HepG2 (cell line): ENCODE measurements at regions not wholly inside any gene's neighbourhood (a gene's known extent, or its start where the extent isn't known, plus 50 kb on each side); places are given as distances from the start of the nearest gene placed in this dataset.

ENCODE experiments used
- ATAC-seq: fragments of 200-7000 bp; cut with Tn5 transposase; 3 replicates; pipeline ENCODE4 v1.9.1; 2020; ENCODE audit warnings: mild to moderate bottlenecking, moderate library complexity
- BruUV-seq: library from RNA; stranded (reverse); fragments of 400-500 nt; replicated peaks from 2 replicates; lab custom pipeline; 2021; lab: Mats Ljungman, UMichigan
- CTCF ChIA-PET: fragments of 300-600 bp; formaldehyde crosslinking; extraction: SDS; loops from one replicate; lab custom pipeline; 2021; ENCODE audit warnings: low total read pairs, inconsistent platforms, low intra/inter-chr PET ratio; lab: Yijun Ruan, JAX
- POLR2A ChIA-PET: fragments of 350-600 bp; sonication (Branson Sonifier 250); formaldehyde crosslinking; loops from one replicate; lab custom pipeline; 2020; ENCODE audit warnings: antibody characterized with exemption, inconsistent platforms; lab: Yijun Ruan, JAX
- DNase-seq: peaks from one replicate; pipeline ENCODE4 v3.0.0-alpha.2; 2015; ENCODE audit warnings: low spot score
- FAIRE-seq: peaks from 3 replicates; lab custom pipeline; 2011; peaks lifted over from hg19 to GRCh38; lab: Jason Lieb, UNC
- H2AFZ ChIP-seq: one replicate; pipeline ENCODE4 v1.6.1; 2011; ENCODE audit warnings: low read length, inconsistent platforms
- H3K27ac ChIP-seq: fragments of 300-600 bp; 3 replicates; pipeline ENCODE4 v1.8.0; 2011; ENCODE audit warnings: mixed run types, mild to moderate bottlenecking, mixed read lengths, low read length, inconsistent platforms; ENCODE audit not compliant: insufficient read depth; ENCODE audit errors: extremely low read length
- H3K27me3 ChIP-seq, 2 experiments: fragments of 200-600 bp in 1 of 2; 2 replicates in 1 of 2; 3 replicates in 1 of 2; pipeline versions ENCODE4 v1.6.0 to v1.8.0; 2011; ENCODE audit warnings: low read length in 2 of 2, mild to moderate bottlenecking in 2 of 2, moderate library complexity in 2 of 2, inconsistent platforms in 1 of 2; ENCODE audit not compliant: insufficient read depth in 2 of 2, control insufficient read depth in 1 of 2
- H3K36me3 ChIP-seq, 2 experiments: fragments of 200-600 bp in 1 of 2; replicated peaks in 1 of 2; 2 replicates in 1 of 2; 3 replicates in 1 of 2; pipeline versions ENCODE4 v1.5.1 to v1.8.0; 2011; ENCODE audit warnings: low read length in 2 of 2, inconsistent platforms in 1 of 2; ENCODE audit not compliant: insufficient read depth in 2 of 2, control insufficient read depth in 1 of 2
- H3K4me1 ChIP-seq: 2 replicates; pipeline ENCODE4 v1.5.1; 2012; ENCODE audit warnings: low read length, inconsistent platforms; ENCODE audit not compliant: insufficient read depth
- H3K4me2 ChIP-seq: 2 replicates; pipeline ENCODE4 v1.6.0; 2011; ENCODE audit warnings: low read depth, low read length, inconsistent platforms
- H3K4me3 ChIP-seq, 3 experiments: fragments of 200-600 bp in 1 of 3; sonication (generic), shearing (Covaris generic) in 1 of 3; replicated peaks in 1 of 3; 2 replicates each; pipeline ENCODE4 v1.5.1; 2011 to 2016; ENCODE audit warnings: low read length in 3 of 3, inconsistent platforms in 2 of 3, low read depth in 2 of 3, mild to moderate bottlenecking in 2 of 3, control low read depth in 1 of 3, mixed read lengths in 1 of 3; ENCODE audit not compliant: insufficient read depth in 1 of 3
- H3K79me2 ChIP-seq: one replicate; pipeline ENCODE4 v1.6.1; 2011; ENCODE audit warnings: low read length, inconsistent platforms; ENCODE audit not compliant: insufficient read depth
- H3K9ac ChIP-seq: 2 replicates; pipeline ENCODE4 v1.6.0; 2011; ENCODE audit warnings: mild to moderate bottlenecking, low read depth, low read length, inconsistent platforms; ENCODE audit not compliant: insufficient read depth
- H3K9me3 ChIP-seq: 2 replicates; pipeline ENCODE4 v1.5.1; 2012; ENCODE audit warnings: mild to moderate bottlenecking, low read length
- H4K20me1 ChIP-seq: 2 replicates; pipeline ENCODE4 v1.6.0; 2011; ENCODE audit warnings: inconsistent platforms, mild to moderate bottlenecking, low read length, moderate library complexity; ENCODE audit not compliant: insufficient read depth
- AGO1 ChIP-seq: fragments of 200-400 bp; formaldehyde crosslinking; IDR thresholded peaks from 2 replicates; pipeline ENCODE4 v1.6.1; 2017; ENCODE audit warnings: mild to moderate bottlenecking, low read depth, low read length, moderate library complexity; ENCODE audit not compliant: poor library complexity, severe bottlenecking
- CCAR2 ChIP-seq: fragments of 200-400 bp; formaldehyde crosslinking; optimal IDR thresholded peaks from 2 replicates; pipeline ENCODE3; 2018; ENCODE audit warnings: low read depth, mild to moderate bottlenecking, low read length, moderate library complexity
- HNRNPLL ChIP-seq: fragments of 200-400 bp; formaldehyde crosslinking; IDR thresholded peaks from 2 replicates; pipeline ENCODE4 v1.6.1; 2017; ENCODE audit warnings: mild to moderate bottlenecking, low read depth, low read length; ENCODE audit not compliant: poor library complexity, severe bottlenecking
- NRL ChIP-seq: sonication (generic); formaldehyde crosslinking; IDR thresholded peaks from 2 replicates; pipeline ENCODE4 v1.5.0; 2020; ENCODE audit warnings: missing genetic modification reagents, mild to moderate bottlenecking, moderate library complexity, borderline replicate concordance
- PHF20 ChIP-seq: sonication (generic); formaldehyde crosslinking; IDR thresholded peaks from 2 replicates; pipeline ENCODE4 v1.5.0; 2020; ENCODE audit warnings: mild to moderate bottlenecking, missing genetic modification reagents
- RBM39 ChIP-seq: fragments of 200-400 bp; formaldehyde crosslinking; IDR thresholded peaks from one replicate; pipeline ENCODE4 v1.6.1; 2018; ENCODE audit warnings: antibody characterized with exemption, mild to moderate bottlenecking, low read depth, low read length; ENCODE audit not compliant: poor library complexity, severe bottlenecking
- STAG1 ChIP-seq: sonication (generic); formaldehyde crosslinking; IDR thresholded peaks from 2 replicates; pipeline ENCODE4 v1.4.0; 2020; ENCODE audit warnings: missing genetic modification reagents
- TFDP1 ChIP-seq: IDR thresholded peaks from 2 replicates; pipeline ENCODE4 v1.6.1; 2016; ENCODE audit warnings: missing compliant biosample characterization, missing genetic modification reagents, borderline replicate concordance
- ZBTB7B ChIP-seq: sonication (generic); formaldehyde crosslinking; IDR thresholded peaks from 2 replicates; pipeline ENCODE4 v1.4.0; 2020; ENCODE audit warnings: missing genetic modification reagents
- ZNF468 ChIP-seq: sonication (generic); formaldehyde crosslinking; IDR thresholded peaks from 2 replicates; pipeline ENCODE4 v1.8.0; 2022; ENCODE audit warnings: mild to moderate bottlenecking, moderate library complexity, missing genetic modification reagents
- ZNF619 ChIP-seq: sonication (generic); formaldehyde crosslinking; IDR thresholded peaks from 2 replicates; pipeline ENCODE4 v1.4.0; 2020; ENCODE audit warnings: mild to moderate bottlenecking, missing genetic modification reagents
- WGBS: methylation state at CpG from one replicate; pipeline ENCODE4 v1.1.6; 2017; ENCODE audit warnings: low lambda C conversion rate; 5-methylcytosine and 5-hydroxymethylcytosine counted together
- in situ Hi-C: cut with HindIII; loops from 2 replicates; pipeline ENCODE4 v1.10.0; 2017; ENCODE audit warnings: low pct_unique_long_range_greater_than_20kb; ENCODE audit not compliant: extremely low pct_ligation_motif_present
- intact Hi-C: fragments of 100-400 bp; cut with micrococcal nuclease; formaldehyde crosslinking; loops from one replicate; pipeline ENCODE4 v1.10.0; 2022; ENCODE audit not compliant: unreplicated experiment

GRCh38 chr4:24473309-24473721 is 111.0 kb downstream of the DHX15 start:
- BruUV-seq: no TSS peak
- in situ Hi-C loops: no loop called here
- H3K79me2 ChIP-seq: no peaks in the 10 kb centered on the region
- ChIA-PET POLR2A (no interaction called here), CTCF (no interaction called here)
- 1% methylated on average over 13 of the region's 13 CpGs for WGBS
- H3K4me3 ChIP-seq: peak overlapping the region in 2 of 3 experiments; percentile 61 to 66; a peak in 3 of 6 replicates
- H2AFZ ChIP-seq: no peak overlapping the region
- ATAC-seq: 0 out of 3 replicates have a peak, but pooled peaks have one; percentile 4
- peaks cover 13 to 62% of the 10 kb centered on the region in 2 experiments; a peak in 4 of 5 replicates for H3K27me3 ChIP-seq
- intact Hi-C loops: no loop called here
- no peak for DNase-seq
- no peaks in the 10 kb centered on the region for H4K20me1 ChIP-seq
- TF ChIP-seq AGO1: no peak
- no peaks in the 10 kb centered on the region for H3K36me3 ChIP-seq
- H3K4me2 ChIP-seq: peak overlapping the region; percentile 77
- no peak overlapping the region for H3K9ac ChIP-seq
- 0 out of 2 replicates have a peak, but pooled peaks cover 4% of the 10 kb centered on the region for H3K4me1 ChIP-seq
- no peak for FAIRE-seq
- no peak overlapping the region for H3K27ac ChIP-seq
- H3K9me3 ChIP-seq: no peaks in the 10 kb centered on the region

GRCh38 chr4:24472514-24473308 is 111.6 kb downstream of the DHX15 start:
- no peaks in the 10 kb centered on the region for H3K9me3 ChIP-seq
- H3K9ac ChIP-seq: no peak overlapping the region
- no peaks in the 10 kb centered on the region for H3K36me3 ChIP-seq
- intact Hi-C loops: no loop called here
- no peaks in the 10 kb centered on the region for H4K20me1 ChIP-seq
- no peak overlapping the region for H3K27ac ChIP-seq
- no peaks in the 10 kb centered on the region for H3K79me2 ChIP-seq
- ATAC-seq (peak; percentile 96), DNase-seq (peak; percentile 50), FAIRE-seq (no peak)
- no TSS peak for BruUV-seq
- no peak overlapping the region for H2AFZ ChIP-seq
- POLR2A ChIA-PET: no interaction called here
- in situ Hi-C loops: no loop called here
- 4% methylated on average over 32 of the region's 93 CpGs for WGBS
- H3K4me3 ChIP-seq: peak overlapping the region; percentile 45 to 66 (median 61); a peak in 5 of 6 replicates
- H3K4me2 ChIP-seq: peak overlapping the region; percentile 77
- 0 out of 2 replicates have a peak, but pooled peaks cover 4% of the 10 kb centered on the region for H3K4me1 ChIP-seq
- peaks cover 13 to 61% of the 10 kb centered on the region in 2 experiments; a peak in 4 of 5 replicates for H3K27me3 ChIP-seq
- CTCF ChIA-PET: no interaction called here
- TF ChIP-seq HNRNPLL (peak; percentile 52), CCAR2 (no peak), ZNF619 (no peak), ZNF468 (CRISPR knock-in tag) (0 out of 2 replicates have a peak, but pooled peaks have one; percentile 23), RBM39 (peak; percentile 47), ZBTB7B (CRISPR knock-in tag) (peak; percentile 13; the same call in 1 of the 2 replicates), NRL (CRISPR knock-in tag) (peak; percentile 30; the same call in 1 of the 2 replicates), TFDP1 (CRISPR knock-in tag) (peak; percentile 40; the same call in 1 of the 2 replicates), STAG1 (CRISPR knock-in tag) (peak; percentile 20; the same call in 1 of the 2 replicates), PHF20 (CRISPR knock-in tag) (no peak)
